Epithelial cell of prostate (primary cell): ENCODE measurements at regions not wholly inside any gene's neighbourhood (a gene's known extent, or its start where the extent isn't known, plus 50 kb on each side); places are given as distances from the start of the nearest gene placed in this dataset.
"Not testable (repeated sequence)": the region's sequence is repeated elsewhere in the genome, so short reads cannot be mapped to it uniquely, and the experiment has no call there.

Experiments used
- DNase-seq: peaks from one replicate; pipeline ENCODE4 v3.0.0-alpha.2; 2011; ENCODE audit warnings: low read depth, low spot score
- H3K27ac ChIP-seq: fragments of 450-650 bp; 2 replicates; pipeline ENCODE4 v1.5.1; 2017; ENCODE audit warnings: mild to moderate bottlenecking

- no peak for DNase-seq
- H3K27ac ChIP-seq: no peak overlapping the region
Measured at GRCh38 chr9:115675834-115676233, 477.8 kb upstream of the PAPPA start.

- DNase-seq: no peak
- H3K27ac ChIP-seq: no peak overlapping the region
Measured at GRCh38 chr9:115680231-115680630, 473.4 kb upstream of the PAPPA start.

GRCh38 chr9:115681585-115681984, 472.0 kb upstream of the PAPPA start:
- H3K27ac ChIP-seq: no peak overlapping the region
- DNase-seq: no peak

- no peak overlapping the region for H3K27ac ChIP-seq
- DNase-seq: no peak
Measured at GRCh38 chr9:115686069-115686468, 467.5 kb upstream of the PAPPA start.

- no peak for DNase-seq
- H3K27ac ChIP-seq: peak overlapping the region; percentile 7
Measured at GRCh38 chr9:115687356-115687755, 466.2 kb upstream of the PAPPA start.

- no peak for DNase-seq
- H3K27ac ChIP-seq: no peak overlapping the region
Measured at GRCh38 chr9:115689331-115689730, 464.3 kb upstream of the PAPPA start.

GRCh38 chr9:115690786-115691496, 462.6 kb upstream of the PAPPA start:
- H3K27ac ChIP-seq: peak overlapping the region; percentile 92
- DNase-seq: peak; percentile 96

- DNase-seq: no peak
- peak overlapping the region; percentile 92 for H3K27ac ChIP-seq
Measured at GRCh38 chr9:115691693-115692092, 461.9 kb upstream of the PAPPA start.

GRCh38 chr9:115692868-115693267, 460.7 kb upstream of the PAPPA start:
- DNase-seq, H3K27ac ChIP-seq: not testable (repeated sequence)

GRCh38 chr9:115694014-115694413, 459.6 kb upstream of the PAPPA start:
- H3K27ac ChIP-seq: no peak overlapping the region
- no peak for DNase-seq

- DNase-seq: no peak
- no peak overlapping the region for H3K27ac ChIP-seq
Measured at GRCh38 chr9:115694991-115695390, 458.6 kb upstream of the PAPPA start.

GRCh38 chr9:115712981-115713380, 440.6 kb upstream of the PAPPA start:
- no peak overlapping the region for H3K27ac ChIP-seq
- DNase-seq: no peak

GRCh38 chr9:115715666-115716065, 437.9 kb upstream of the PAPPA start:
- no peak for DNase-seq
- H3K27ac ChIP-seq: no peak overlapping the region

GRCh38 chr9:115717298-115717697, 436.3 kb upstream of the PAPPA start:
- H3K27ac ChIP-seq: peak overlapping the region; percentile 21

GRCh38 chr9:115717711-115718173, 435.8 kb upstream of the PAPPA start:
- no peak for DNase-seq
- peak overlapping the region; percentile 21 for H3K27ac ChIP-seq

More at GRCh38 chr9:115717298-115717697, 436.3 kb upstream of the PAPPA start:
- no peak for DNase-seq

GRCh38 chr9:115730396-115730795, 423.2 kb upstream of the PAPPA start:
- no peak overlapping the region for H3K27ac ChIP-seq
- no peak for DNase-seq

- H3K27ac ChIP-seq: no peak overlapping the region
- no peak for DNase-seq
Measured at GRCh38 chr9:115730845-115731244, 422.7 kb upstream of the PAPPA start.

- H3K27ac ChIP-seq: no peak overlapping the region
- no peak for DNase-seq
Measured at GRCh38 chr9:115733318-115734110, 420.1 kb upstream of the PAPPA start.

- no peak for DNase-seq
- H3K27ac ChIP-seq: peak overlapping the region; percentile 37
Measured at GRCh38 chr9:115739096-115739875, 414.3 kb upstream of the PAPPA start.

- no peak overlapping the region for H3K27ac ChIP-seq
- no peak for DNase-seq
Measured at GRCh38 chr9:115740986-115741385, 412.6 kb upstream of the PAPPA start.
